Colon (tissue), 2 donors: ENCODE measurements at regions not wholly inside any gene's neighbourhood (a gene's known extent, or its start where the extent isn't known, plus 50 kb on each side); places are given as distances from the start of the nearest gene placed in this dataset.

Source experiments
- FAIRE-seq: peaks from 2 replicates; lab custom pipeline; 2012; peaks lifted over from hg19 to GRCh38; lab: Jason Lieb, UNC
- donor health status: control.
- donor health status: control.

- no peak for FAIRE-seq
These were observed 296.3 kb upstream of the ZP4 start for GRCh38 chr1:238186887-238187574.

GRCh38 chr1:238177960-238178645 lies 287.4 kb upstream of the ZP4 start:
- no peak for FAIRE-seq

GRCh38 chr1:238177351-238177750 lies 286.6 kb upstream of the ZP4 start:
- no peak for FAIRE-seq

GRCh38 chr1:238176441-238176840 lies 285.7 kb upstream of the ZP4 start:
- no peak for FAIRE-seq

- FAIRE-seq = no peak
These were observed 281.3 kb upstream of the ZP4 start for GRCh38 chr1:238171985-238172384.

- FAIRE-seq = no peak
These were observed 271.2 kb upstream of the ZP4 start for GRCh38 chr1:238161955-238162354.

GRCh38 chr1:238153939-238154338 lies 263.2 kb upstream of the ZP4 start:
- FAIRE-seq = no peak

- no peak for FAIRE-seq
These were observed 262.5 kb upstream of the ZP4 start for GRCh38 chr1:238153253-238153652.

- no peak for FAIRE-seq
These were observed 261.4 kb upstream of the ZP4 start for GRCh38 chr1:238152119-238152518.

- no peak for FAIRE-seq
These were observed 252.3 kb upstream of the ZP4 start for GRCh38 chr1:238143038-238143437.

GRCh38 chr1:238141353-238141752 lies 250.6 kb upstream of the ZP4 start:
- no peak for FAIRE-seq

GRCh38 chr1:238139713-238140112 lies 249.0 kb upstream of the ZP4 start:
- FAIRE-seq = no peak

GRCh38 chr1:238138059-238138626 lies 247.4 kb upstream of the ZP4 start:
- FAIRE-seq = no peak

GRCh38 chr1:238135708-238136664 lies 245.3 kb upstream of the ZP4 start:
- no peak for FAIRE-seq

GRCh38 chr1:238129677-238130076 lies 239.0 kb upstream of the ZP4 start:
- FAIRE-seq = no peak

GRCh38 chr1:238123201-238123600 lies 232.5 kb upstream of the ZP4 start:
- FAIRE-seq = no peak

GRCh38 chr1:238119861-238120260 lies 229.1 kb upstream of the ZP4 start:
- FAIRE-seq = no peak

- FAIRE-seq = no peak
These were observed 228.3 kb upstream of the ZP4 start for GRCh38 chr1:238119060-238119459.

GRCh38 chr1:238115852-238116251 lies 225.1 kb upstream of the ZP4 start:
- no peak for FAIRE-seq

- no peak for FAIRE-seq
These were observed 222.4 kb upstream of the ZP4 start for GRCh38 chr1:238112952-238113621.

GRCh38 chr1:238111516-238111915 lies 220.8 kb upstream of the ZP4 start:
- FAIRE-seq = no peak

GRCh38 chr1:238111081-238111480 lies 220.4 kb upstream of the ZP4 start:
- FAIRE-seq = no peak
